ENCODE measurements at regions not wholly inside any gene's neighbourhood (a gene's known extent, or its start where the extent isn't known, plus 50 kb on each side); places are given as distances from the start of the nearest gene placed in this dataset.
"Not testable (repeated sequence)": the region's sequence is repeated elsewhere in the genome, so short reads cannot be mapped to it uniquely, and the experiment has no call there.

DNA sequence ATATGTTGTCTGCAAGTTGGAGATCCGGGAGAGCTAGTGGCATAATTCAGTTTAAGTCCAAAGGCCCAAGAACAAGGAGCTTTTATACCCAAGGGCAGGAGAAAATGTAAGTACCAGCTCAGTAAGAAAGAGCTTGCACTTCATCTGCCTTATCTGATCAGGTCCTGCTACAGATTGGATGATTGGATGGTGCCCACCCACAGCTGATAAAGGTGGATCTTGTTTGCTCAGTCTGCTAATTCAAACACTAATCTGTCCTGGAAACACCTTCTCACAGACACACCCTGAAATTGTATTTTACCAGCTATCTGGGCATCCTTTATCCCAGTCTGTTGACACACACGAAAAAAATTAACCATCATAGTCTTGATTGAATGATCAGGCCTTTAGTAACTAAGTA lies 230.7 kb upstream of the SLC16A7 start:
- no peaks in the 10 kb centered on the region for H3K9me3 Mint-ChIP-seq (ENCODE audit: low read depth)
- no peak overlapping the region for H3K27ac Mint-ChIP-seq
- no peaks in the 10 kb centered on the region for H3K4me1 Mint-ChIP-seq
- no peak overlapping the region for H3K4me3 Mint-ChIP-seq
- no peak for DNase-seq
- CTCF ChIA-PET = no interaction called here
- no peaks in the 10 kb centered on the region for H3K27me3 Mint-ChIP-seq
- no peaks in the 10 kb centered on the region for H3K36me3 Mint-ChIP-seq
- ATAC-seq = no peak

DNA sequence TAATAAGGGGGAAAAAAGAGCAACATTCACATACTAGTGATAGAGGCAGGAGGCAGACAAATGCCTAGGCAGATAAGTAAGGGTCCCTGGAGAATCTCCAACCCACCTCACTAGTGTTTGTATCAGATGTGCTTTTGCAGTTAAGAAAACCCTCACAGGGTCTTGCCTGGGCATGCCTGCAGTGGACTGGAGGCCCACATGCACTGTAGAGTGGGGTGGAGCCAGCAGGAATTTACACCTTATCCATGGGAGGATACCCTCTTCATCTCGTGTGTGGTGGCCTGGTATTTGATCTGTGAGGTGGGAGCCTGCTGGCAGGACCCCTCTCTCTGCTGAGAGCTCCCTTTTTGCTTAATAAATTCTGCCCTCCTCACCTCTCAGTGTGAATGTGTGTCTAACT lies 238.0 kb upstream of the SLC16A7 start:
- Mint-ChIP-seq H3K36me3 (no peaks in the 10 kb centered on the region), H3K27ac (no peak overlapping the region), H3K9me3 (ENCODE audit: low read depth) (no peaks in the 10 kb centered on the region), H3K4me1 (no peaks in the 10 kb centered on the region), H3K27me3 (no peaks in the 10 kb centered on the region), H3K4me3 (no peak overlapping the region)
- CTCF ChIA-PET = interaction anchor here (1.1 kb wide), 1 partner anchor 46 kb away, joined by 3 read pairs; no protein-coding TSS in a partner anchor
- ATAC-seq = no peak
- no peak for DNase-seq

DNA sequence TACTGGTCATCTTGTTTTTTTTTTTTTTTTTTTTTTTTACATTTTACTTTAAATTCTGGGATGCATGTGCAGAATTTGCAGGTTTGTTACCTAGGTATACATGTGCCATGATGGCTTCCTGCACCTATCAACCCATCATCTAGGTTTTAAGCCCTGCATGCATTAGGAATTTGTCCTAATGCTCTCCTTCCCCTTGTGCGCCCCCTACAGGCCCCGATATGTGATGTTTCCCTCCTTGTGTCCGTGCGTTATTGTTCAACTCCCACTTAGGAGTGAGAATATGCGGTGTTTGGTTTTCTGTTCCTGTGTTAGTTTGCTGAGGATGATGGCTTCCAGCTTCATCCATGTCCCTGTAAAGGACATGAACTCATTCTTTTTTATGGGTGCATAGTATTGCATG lies 249.6 kb upstream of the SLC16A7 start:
- H3K36me3 Mint-ChIP-seq; CTCF ChIA-PET; DNase-seq; H3K9me3 Mint-ChIP-seq (ENCODE audit: low read depth); ATAC-seq; H3K4me3 Mint-ChIP-seq; H3K27ac Mint-ChIP-seq; H3K27me3 Mint-ChIP-seq; H3K4me1 Mint-ChIP-seq: not testable (repeated sequence)

DNA sequence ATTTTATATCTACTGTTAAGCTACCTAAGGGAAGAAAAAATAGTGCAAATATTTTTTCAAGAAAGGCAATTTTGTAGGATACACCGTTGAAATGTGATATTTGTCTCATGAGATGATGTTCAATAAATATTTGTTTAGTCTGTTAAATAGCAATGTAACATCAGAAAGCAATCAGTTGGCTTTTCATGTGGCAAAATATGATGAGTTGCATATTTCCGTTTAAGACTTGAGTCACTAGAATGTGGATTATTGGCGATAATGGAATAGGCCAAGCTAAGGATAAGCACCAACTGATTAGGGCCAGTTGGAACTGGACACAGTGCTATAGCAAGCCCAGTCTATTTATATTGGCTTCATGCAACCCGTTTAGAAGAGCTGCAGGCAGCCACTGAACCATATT lies 250.4 kb upstream of the SLC16A7 start:
- H3K27ac Mint-ChIP-seq = no peak overlapping the region
- ATAC-seq = no peak

DNA sequence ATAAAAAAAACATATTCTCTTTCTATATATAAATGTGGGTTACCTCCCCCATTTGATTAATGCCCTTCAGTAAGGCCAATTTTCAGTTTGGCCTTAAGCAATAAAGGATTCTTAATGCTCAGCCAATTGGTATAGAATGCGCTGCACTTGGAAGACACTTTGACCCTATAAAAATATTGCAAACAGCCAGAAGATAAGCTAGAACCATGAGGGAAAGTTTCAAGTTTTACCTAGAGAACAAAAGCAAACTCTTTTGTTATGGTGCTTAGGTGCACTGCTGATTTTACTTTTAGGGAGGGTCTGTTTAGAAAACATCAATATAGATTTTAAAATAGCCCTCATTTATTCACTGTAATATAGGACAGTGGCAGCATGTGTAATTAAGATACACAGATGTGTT lies 251.6 kb upstream of the SLC16A7 start:
- CTCF ChIA-PET = no interaction called here
- peaks cover 5% of the 10 kb centered on the region for H3K9me3 Mint-ChIP-seq (ENCODE audit: low read depth)
- ATAC-seq (no peak), DNase-seq (no peak)
- H3K27ac Mint-ChIP-seq = no peak overlapping the region
- H3K4me1 Mint-ChIP-seq = no peaks in the 10 kb centered on the region
- no peaks in the 10 kb centered on the region for H3K36me3 Mint-ChIP-seq
- H3K27me3 Mint-ChIP-seq = no peaks in the 10 kb centered on the region
- H3K4me3 Mint-ChIP-seq = no peak overlapping the region

More for the DNA sequence above, 250.4 kb upstream of the SLC16A7 start:
- no peak overlapping the region for H3K4me3 Mint-ChIP-seq
- no peaks in the 10 kb centered on the region for H3K36me3 Mint-ChIP-seq
- no peaks in the 10 kb centered on the region for H3K4me1 Mint-ChIP-seq
- H3K27me3 Mint-ChIP-seq = no peaks in the 10 kb centered on the region
- peaks cover 2% of the 10 kb centered on the region for H3K9me3 Mint-ChIP-seq (ENCODE audit: low read depth)
- no peak for DNase-seq
- CTCF ChIA-PET = no interaction called here

DNA sequence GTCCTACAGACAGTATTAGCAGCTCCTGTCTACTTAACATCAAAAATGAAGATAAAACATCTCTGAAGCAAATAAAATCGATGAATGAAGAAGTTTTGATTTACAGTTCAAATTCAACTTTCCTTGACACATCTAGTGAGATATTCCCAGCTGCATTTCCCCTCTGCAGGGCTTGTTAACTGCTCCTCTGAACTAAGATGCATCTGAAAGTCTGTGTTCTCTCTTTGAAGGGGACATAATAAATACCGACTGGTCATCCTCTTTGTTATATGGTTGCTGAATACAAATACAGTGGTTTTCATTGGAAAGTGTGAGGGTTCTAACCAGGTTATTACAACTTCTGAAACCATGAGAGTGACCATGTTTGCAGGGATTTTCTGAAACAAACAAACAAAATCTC lies 266.4 kb upstream of the SLC16A7 start:
- Mint-ChIP-seq H3K4me1 (no peaks in the 10 kb centered on the region), H3K4me3 (no peak overlapping the region), H3K9me3 (ENCODE audit: low read depth) (no peaks in the 10 kb centered on the region), H3K27ac (no peak overlapping the region), H3K27me3 (no peaks in the 10 kb centered on the region), H3K36me3 (no peaks in the 10 kb centered on the region)
- no peak for DNase-seq
- CTCF ChIA-PET = no interaction called here
- ATAC-seq = no peak

DNA sequence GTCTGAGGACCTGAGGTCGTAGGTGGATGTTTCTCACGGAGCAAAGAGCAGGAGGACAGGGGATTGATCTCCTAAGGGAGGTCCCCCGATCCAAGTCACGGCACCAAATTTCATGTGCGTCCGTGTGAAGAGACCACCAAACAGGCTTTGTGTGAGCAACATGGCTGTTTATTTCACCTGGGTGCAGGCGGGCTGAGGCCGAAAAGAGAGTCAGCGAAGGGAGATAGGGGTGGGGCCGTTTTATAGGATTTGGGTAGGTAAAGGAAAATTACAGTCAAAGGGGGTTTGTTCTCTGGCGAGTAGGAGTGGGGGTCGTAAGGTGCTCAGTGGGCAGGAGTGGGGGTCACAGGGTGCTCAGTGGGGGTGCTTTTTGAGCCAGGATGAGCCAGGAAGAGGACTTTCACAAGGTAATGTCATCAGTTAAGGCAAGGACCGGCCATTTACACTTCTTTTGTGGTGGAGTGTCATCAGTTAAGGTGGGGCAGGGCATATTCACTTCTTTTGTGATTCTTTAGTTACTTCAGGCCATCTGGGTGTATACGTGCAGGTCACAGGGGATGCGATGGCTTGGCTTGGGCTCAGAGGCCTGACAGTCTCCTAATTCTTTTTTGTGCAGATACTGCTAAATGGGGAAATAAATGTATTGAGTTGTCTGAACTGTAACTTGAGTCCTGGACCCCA lies 267.3 kb upstream of the SLC16A7 start:
- H3K27ac Mint-ChIP-seq; H3K4me1 Mint-ChIP-seq; CTCF ChIA-PET; ATAC-seq; H3K9me3 Mint-ChIP-seq (ENCODE audit: low read depth); H3K36me3 Mint-ChIP-seq; DNase-seq; H3K27me3 Mint-ChIP-seq; H3K4me3 Mint-ChIP-seq: not testable (repeated sequence)

DNA sequence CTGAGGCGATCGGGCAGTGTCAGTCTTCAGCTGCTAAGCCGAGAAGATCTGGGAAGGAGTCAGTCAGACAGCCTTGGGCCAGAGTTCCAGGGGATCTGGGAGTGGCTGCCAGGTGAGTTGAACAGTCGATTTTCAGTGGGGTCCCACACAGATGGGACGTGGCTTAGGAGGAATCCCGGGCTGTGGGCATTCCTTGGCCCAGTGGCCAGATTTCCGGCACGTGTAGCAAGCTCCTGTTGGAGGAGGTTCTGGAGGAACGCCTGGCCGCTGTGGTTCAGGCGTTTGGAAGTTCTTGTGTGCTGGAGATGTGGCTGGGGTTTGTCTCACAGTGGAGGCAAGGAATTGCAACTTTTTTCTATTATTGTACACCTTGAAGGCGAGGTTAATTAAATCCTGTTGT lies 269.4 kb upstream of the SLC16A7 start:
- H3K4me1 Mint-ChIP-seq; H3K9me3 Mint-ChIP-seq (ENCODE audit: low read depth); DNase-seq; H3K27me3 Mint-ChIP-seq; H3K4me3 Mint-ChIP-seq; CTCF ChIA-PET; ATAC-seq; H3K36me3 Mint-ChIP-seq; H3K27ac Mint-ChIP-seq: not testable (repeated sequence)

DNA sequence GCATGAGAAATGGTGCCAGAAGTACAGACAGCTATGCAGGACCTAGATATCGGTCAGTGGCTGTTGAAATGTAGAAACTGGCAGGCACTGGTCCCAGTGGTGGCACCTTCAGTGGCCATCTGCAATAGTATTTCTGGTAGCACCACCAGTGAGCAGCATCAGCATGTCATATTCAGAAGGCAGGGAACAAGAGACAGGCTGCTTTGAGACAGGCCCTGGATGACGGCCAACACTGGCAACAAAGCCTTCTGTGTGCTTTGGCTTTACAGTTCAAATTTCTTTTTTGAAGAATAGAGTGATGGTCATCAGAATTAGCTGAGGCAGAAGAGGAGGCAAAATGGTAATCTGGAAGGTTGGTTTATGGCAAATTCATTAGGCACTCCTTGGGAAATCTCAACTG lies 273.4 kb upstream of the SLC16A7 start:
- H3K4me3 Mint-ChIP-seq = no peak overlapping the region
- ATAC-seq (no peak), DNase-seq (no peak)
- no peak overlapping the region for H3K27ac Mint-ChIP-seq
- CTCF ChIA-PET = no interaction called here
- no peaks in the 10 kb centered on the region for H3K27me3 Mint-ChIP-seq
- no peaks in the 10 kb centered on the region for H3K36me3 Mint-ChIP-seq
- no peaks in the 10 kb centered on the region for H3K9me3 Mint-ChIP-seq (ENCODE audit: low read depth)
- no peaks in the 10 kb centered on the region for H3K4me1 Mint-ChIP-seq

DNA sequence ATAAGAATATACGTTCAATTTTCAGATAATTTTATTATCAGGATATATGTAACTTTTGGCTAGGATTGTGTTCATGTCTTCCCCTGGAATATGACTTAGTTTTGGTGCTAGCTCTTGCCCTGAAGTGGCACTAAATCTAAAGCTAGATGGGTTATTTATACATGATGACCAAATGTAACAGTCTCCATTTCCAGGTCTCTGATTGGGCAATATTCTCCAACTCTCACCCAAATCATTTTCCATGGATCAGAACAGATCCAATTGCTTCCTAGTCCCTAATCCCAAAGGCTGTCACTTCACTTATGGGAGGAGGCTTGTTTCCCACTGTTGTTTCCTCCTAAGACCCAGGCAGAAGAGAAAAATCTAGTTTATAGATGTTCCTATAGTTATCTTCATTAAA lies 274.6 kb upstream of the SLC16A7 start:
- H3K27ac Mint-ChIP-seq = no peak overlapping the region
- CTCF ChIA-PET = no interaction called here
- no peaks in the 10 kb centered on the region for H3K36me3 Mint-ChIP-seq
- ATAC-seq (no peak), DNase-seq (no peak)
- no peaks in the 10 kb centered on the region for H3K9me3 Mint-ChIP-seq (ENCODE audit: low read depth)
- no peaks in the 10 kb centered on the region for H3K4me1 Mint-ChIP-seq
- no peaks in the 10 kb centered on the region for H3K27me3 Mint-ChIP-seq
- H3K4me3 Mint-ChIP-seq = no peak overlapping the region

DNA sequence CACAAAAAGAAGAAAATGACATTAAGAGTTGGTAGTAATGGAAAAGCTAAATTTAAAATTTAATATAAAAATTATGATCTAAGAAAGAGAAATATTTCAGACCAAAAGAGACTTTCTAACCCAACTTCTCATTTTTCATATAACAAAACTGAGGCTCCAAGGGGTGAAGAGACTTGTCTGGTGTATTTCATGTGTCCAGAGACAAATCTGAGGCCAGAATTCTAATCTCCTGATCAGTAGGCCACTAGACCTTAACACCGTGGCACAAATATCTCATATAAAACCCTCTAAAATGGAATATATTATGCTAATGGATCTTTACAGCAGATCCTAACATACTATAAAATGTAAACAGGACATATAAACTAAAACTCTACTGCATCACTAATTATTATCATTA lies 275.7 kb upstream of the SLC16A7 start:
- no peaks in the 10 kb centered on the region for H3K4me1 Mint-ChIP-seq
- H3K27ac Mint-ChIP-seq = no peak overlapping the region
- ATAC-seq (no peak), DNase-seq (no peak)
- H3K9me3 Mint-ChIP-seq (ENCODE audit: low read depth) = no peaks in the 10 kb centered on the region
- CTCF ChIA-PET = no interaction called here
- H3K36me3 Mint-ChIP-seq = no peaks in the 10 kb centered on the region
- H3K4me3 Mint-ChIP-seq = no peak overlapping the region
- H3K27me3 Mint-ChIP-seq = no peaks in the 10 kb centered on the region

DNA sequence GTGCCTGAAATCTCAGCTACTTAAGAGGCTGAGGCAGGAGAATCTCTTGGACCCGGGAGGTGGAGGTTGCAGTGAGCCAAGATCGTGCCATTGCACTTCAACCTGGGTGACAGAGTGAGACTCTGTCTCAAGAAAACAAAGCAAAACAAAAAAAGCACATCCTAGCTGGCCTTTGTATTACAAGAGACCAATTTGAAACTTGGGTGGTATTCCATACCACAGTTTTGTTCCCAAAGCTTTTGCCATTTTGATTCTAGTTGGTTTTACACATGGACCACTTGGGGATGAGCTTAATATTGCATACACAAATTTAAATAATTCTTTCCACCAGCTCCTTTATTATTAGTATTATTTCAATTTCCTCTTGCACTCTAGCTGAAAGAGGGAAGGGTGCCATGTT lies 276.9 kb upstream of the SLC16A7 start:
- Mint-ChIP-seq H3K27me3 (no peaks in the 10 kb centered on the region), H3K9me3 (ENCODE audit: low read depth) (no peaks in the 10 kb centered on the region), H3K4me3 (no peak overlapping the region), H3K36me3 (no peaks in the 10 kb centered on the region), H3K27ac (no peak overlapping the region), H3K4me1 (no peaks in the 10 kb centered on the region)
- CTCF ChIA-PET = no interaction called here
- no peak for ATAC-seq
- no peak for DNase-seq

DNA sequence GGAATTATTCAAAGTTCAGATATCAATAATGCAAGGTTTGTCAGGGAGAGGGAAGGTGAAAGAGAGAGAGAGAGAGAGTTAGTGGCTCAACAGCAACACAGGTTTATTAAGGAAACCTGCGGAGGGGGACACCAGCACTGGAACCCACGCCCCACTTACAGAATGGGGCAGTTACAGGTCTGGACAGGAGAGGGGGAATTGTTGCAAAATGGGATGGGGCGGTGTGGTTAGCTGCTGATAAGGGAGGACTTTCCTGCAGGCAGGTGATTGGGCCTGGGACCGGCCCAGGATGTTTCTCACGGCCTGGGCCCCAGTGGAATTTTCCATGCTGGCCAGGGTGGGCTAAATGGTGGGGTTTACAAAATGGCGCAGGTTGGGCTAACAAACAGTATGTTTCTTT lies 278.2 kb upstream of the SLC16A7 start:
- Mint-ChIP-seq H3K36me3 (no peaks in the 10 kb centered on the region), H3K4me1 (no peaks in the 10 kb centered on the region), H3K27me3 (no peaks in the 10 kb centered on the region), H3K4me3 (no peak overlapping the region), H3K9me3 (ENCODE audit: low read depth) (no peaks in the 10 kb centered on the region), H3K27ac (no peak overlapping the region)
- ATAC-seq (no peak), DNase-seq (no peak)
- CTCF ChIA-PET = no interaction called here

DNA sequence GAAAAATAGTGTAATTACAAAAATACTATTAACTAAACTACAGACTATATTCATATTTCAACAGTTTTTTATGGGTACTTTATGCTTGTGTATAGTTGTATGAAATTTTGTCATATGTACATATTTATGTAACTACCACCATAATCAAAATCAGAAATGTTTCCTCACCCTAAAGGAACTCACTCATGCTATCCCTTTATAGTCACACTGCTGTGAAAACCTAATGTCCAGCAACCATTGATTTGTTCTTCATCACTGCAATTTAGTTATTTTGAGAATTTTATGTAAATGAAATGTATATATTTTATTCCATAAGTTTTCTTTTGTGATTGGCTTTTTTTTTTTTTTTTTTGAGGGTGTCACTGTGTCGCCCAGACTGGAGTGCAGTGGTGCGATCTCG lies 278.9 kb upstream of the SLC16A7 start:
- Mint-ChIP-seq H3K36me3 (no peaks in the 10 kb centered on the region), H3K27me3 (no peaks in the 10 kb centered on the region), H3K9me3 (ENCODE audit: low read depth) (no peaks in the 10 kb centered on the region), H3K27ac (no peak overlapping the region), H3K4me3 (no peak overlapping the region), H3K4me1 (no peaks in the 10 kb centered on the region)
- CTCF ChIA-PET = no interaction called here
- no peak for ATAC-seq
- no peak for DNase-seq

DNA sequence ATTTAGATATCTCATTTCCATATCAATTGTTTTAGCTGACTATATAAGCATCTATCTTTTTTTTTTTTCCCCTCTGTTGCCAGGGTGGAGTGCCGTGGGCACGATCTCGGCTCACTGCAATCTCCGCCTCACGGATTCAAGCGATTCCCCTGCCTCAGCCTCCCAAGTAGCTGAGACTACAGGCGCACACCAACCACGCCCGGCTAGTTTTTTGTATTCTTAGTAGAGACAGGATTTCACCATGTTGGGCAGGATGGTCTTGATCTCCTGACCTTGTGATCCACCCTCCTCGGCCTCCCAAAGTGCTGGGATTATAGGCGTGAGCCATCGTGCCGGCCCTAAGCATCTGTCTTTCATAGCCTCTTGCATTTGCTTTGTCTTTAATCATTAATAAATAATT lies 279.5 kb upstream of the SLC16A7 start:
- CTCF ChIA-PET; DNase-seq; H3K4me3 Mint-ChIP-seq; H3K9me3 Mint-ChIP-seq (ENCODE audit: low read depth); ATAC-seq; H3K36me3 Mint-ChIP-seq; H3K27ac Mint-ChIP-seq; H3K27me3 Mint-ChIP-seq; H3K4me1 Mint-ChIP-seq: not testable (repeated sequence)

All from activated CD8-positive, alpha-beta memory T cell treated with anti-CD3 and anti-CD28 coated beads, Interleukin-2, amount 10 ng/mL, durations not matched to agents 7 days and 5 days (primary cell).